ENCODE measurements at regions not wholly inside any gene's neighbourhood (a gene's known extent, or its start where the extent isn't known, plus 50 kb on each side); places are given as distances from the start of the nearest gene placed in this dataset.

DNA sequence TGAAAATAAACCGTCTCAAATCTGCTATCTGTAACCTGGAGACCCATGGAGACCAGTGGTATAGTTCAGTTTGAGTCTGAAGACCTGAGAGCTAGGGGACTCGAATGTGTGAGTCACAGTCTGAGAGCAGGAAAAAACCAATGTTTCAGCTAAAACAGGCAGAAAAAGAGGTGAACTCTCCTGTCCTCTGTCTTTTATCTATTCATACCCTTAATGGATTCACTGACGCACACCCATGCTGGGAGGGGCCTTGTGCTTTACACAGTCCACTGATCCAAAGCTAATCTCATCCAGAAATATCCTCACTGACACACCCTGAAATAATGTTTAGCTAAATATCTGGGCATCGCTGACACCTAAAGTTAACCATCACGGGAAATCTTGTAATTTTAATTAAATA lies 297.9 kb downstream of the GPM6A start:
- TF ChIP-seq POLR2AphosphoS5 (IDR thresholded peaks at IDR 0.05; ENCODE audit: borderline replicate concordance, low read depth, low read length): no peak
- TF ChIP-seq EZH2 (IDR thresholded peaks at IDR 0.05): no peak
- no peak for TF ChIP-seq FOXP2 (optimal IDR thresholded peaks at IDR 0.05; ENCODE audit: control extremely low read depth, extremely low read length, insufficient read depth)

Measured in SK-N-MC (cell line).